ENCODE measurements at regions not wholly inside any gene's neighbourhood (a gene's known extent, or its start where the extent isn't known, plus 50 kb on each side); places are given as distances from the start of the nearest gene placed in this dataset.

DNA sequence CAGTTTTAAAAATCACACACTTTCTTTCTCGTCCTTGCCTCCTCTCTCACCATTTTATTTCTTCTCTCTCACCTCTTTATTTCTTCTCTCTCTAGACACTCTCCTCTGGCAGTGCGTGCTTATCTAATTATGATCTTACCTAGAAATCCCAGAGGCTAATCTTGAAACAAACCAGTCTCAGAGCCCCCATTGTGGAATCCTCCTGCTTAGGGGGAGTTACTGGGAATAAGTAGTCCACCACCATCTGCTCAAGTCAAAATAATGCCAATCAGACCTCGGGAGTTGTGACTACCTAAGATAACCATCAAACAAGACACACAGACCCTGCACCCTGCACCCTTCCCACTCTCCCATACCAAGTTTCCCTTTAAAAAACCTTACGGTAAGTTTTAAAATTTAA, 256.9 kb downstream of the POM121L12 start:
- ATAC-seq (no peak), DNase-seq (ENCODE audit: extremely low read depth in 1 of 4, low spot score in 3 of 4) (no peak), FAIRE-seq (no peak)
- Histone ChIP-seq H3K4me3 (no peak overlapping the region), H3K36me3 (ENCODE audit: control insufficient read depth, insufficient read depth, low read length) (no peaks in the 10 kb centered on the region), H3K9ac (ENCODE audit: insufficient read depth in 1 of 2, low read depth in 2 of 2, low read length in 2 of 2) (no peak overlapping the region), H3K27ac (ENCODE audit: extremely low read depth, low read depth, low read length) (no peak overlapping the region), H4K20me1 (replicated peaks; ENCODE audit: control insufficient read depth, insufficient read depth, low read length) (no peaks in the 10 kb centered on the region), H3K4me2 (ENCODE audit: insufficient read depth, low read length) (no peak overlapping the region), H3K9me1 (ENCODE audit: control insufficient read depth, insufficient read depth, low read length) (no peaks in the 10 kb centered on the region), H3K4me1 (replicated peaks in 1 of 2; ENCODE audit: control insufficient read depth in 2 of 2, insufficient read depth in 2 of 2, low read length in 2 of 2) (no peaks in the 10 kb centered on the region), H2AFZ (ENCODE audit: low read depth, low read length) (no peak overlapping the region), H3K79me2 (ENCODE audit: control insufficient read depth, insufficient read depth, low read length) (no peaks in the 10 kb centered on the region), H3K9me3 (replicated peaks; ENCODE audit: control insufficient read depth, insufficient read depth, low read depth, low read length) (no peaks in the 10 kb centered on the region), H3K27me3 (ENCODE audit: control insufficient read depth in 2 of 2, insufficient read depth in 2 of 2, low read length in 2 of 2) (no peaks in the 10 kb centered on the region)
- in situ Hi-C loops (cut with MboI) (no loop called here), intact Hi-C loops (cut with micrococcal nuclease) (no loop called here)
- 0% methylated on average over 4 of the region's 4 CpGs for WGBS (ENCODE audit: insufficient coverage, low coverage, missing lambda C conversion rate)
- ChIA-PET POLR2A (no interaction called here), CTCF (ENCODE audit: low intra/inter-chr PET ratio) (no interaction called here)
- BruUV-seq (replicated peaks): no TSS peak
- TF ChIP-seq NFATC3 (IDR thresholded peaks at IDR 0.05) (no peak), ZNF384 (IDR thresholded peaks at IDR 0.05; ENCODE audit: low read depth, low read length) (no peak), USF2 (CRISPR knock-in tag; IDR thresholded peaks at IDR 0.05) (no peak), BHLHE40 (IDR thresholded peaks at IDR 0.05; ENCODE audit: low read length) (no peak), MYNN (IDR thresholded peaks at IDR 0.05) (no peak), MYNN (CRISPR knock-in tag; IDR thresholded peaks at IDR 0.05) (no peak), SNIP1 (IDR thresholded peaks at IDR 0.05; ENCODE audit: low read depth) (no peak), NFIX (CRISPR knock-in tag; IDR thresholded peaks at IDR 0.05; ENCODE audit: low read depth) (no peak), BRD9 (IDR thresholded peaks at IDR 0.05; ENCODE audit: low read depth, partially characterized antibody) (no peak), BRF1 (IDR thresholded peaks at IDR 0.05; ENCODE audit: borderline replicate concordance, extremely low read depth, insufficient read length) (no peak), ZNF280A (IDR thresholded peaks at IDR 0.05; ENCODE audit: low read depth, partially characterized antibody) (no peak)
